ENCODE measurements at regions not wholly inside any gene's neighbourhood (a gene's known extent, or its start where the extent isn't known, plus 50 kb on each side); places are given as distances from the start of the nearest gene placed in this dataset.
"Not testable (repeated sequence)": the region's sequence is repeated elsewhere in the genome, so short reads cannot be mapped to it uniquely, and the experiment has no call there.

GRCh38 chr5:163339148-163339547 lies 98.2 kb upstream of the CCNG1 start:
- no peak overlapping the region for H3K4me3 ChIP-seq (ENCODE audit: insufficient read depth, low read length, poor library complexity, severe bottlenecking)
- no peaks in the 10 kb centered on the region for H4K20me1 ChIP-seq (ENCODE audit: low read depth, low read length)
- no peaks in the 10 kb centered on the region for H3K9me2 ChIP-seq (replicated peaks; ENCODE audit: insufficient read depth, low read length)
- no peak for TF ChIP-seq EZH2phosphoT487 (conservative IDR thresholded peaks at IDR 0.05; ENCODE audit: low read length)
- TF ChIP-seq CTCF (IDR thresholded peaks at IDR 0.05; ENCODE audit: insufficient read depth, low read length, poor library complexity, severe bottlenecking), result no peak
- no peak overlapping the region for H2AFZ ChIP-seq (ENCODE audit: low read depth, low read length, severe bottlenecking)
- no peak overlapping the region for H3K9ac ChIP-seq (ENCODE audit: low read length)
- no peaks in the 10 kb centered on the region for H3K36me3 ChIP-seq (ENCODE audit: low read length)
- H3K79me2 ChIP-seq (ENCODE audit: insufficient read depth, low read length), result no peaks in the 10 kb centered on the region
- no peak overlapping the region for H3K27ac ChIP-seq (ENCODE audit: low read depth, low read length)
- H3K27me3 ChIP-seq (ENCODE audit: low read length), result no peaks in the 10 kb centered on the region
- no peak overlapping the region for H3K4me2 ChIP-seq (ENCODE audit: low read depth, low read length, poor library complexity, severe bottlenecking)
- no peaks in the 10 kb centered on the region for H3F3A ChIP-seq (ENCODE audit: insufficient read depth)
- no peaks in the 10 kb centered on the region for H3K9me3 ChIP-seq (ENCODE audit: insufficient read depth, low read length)

DNA sequence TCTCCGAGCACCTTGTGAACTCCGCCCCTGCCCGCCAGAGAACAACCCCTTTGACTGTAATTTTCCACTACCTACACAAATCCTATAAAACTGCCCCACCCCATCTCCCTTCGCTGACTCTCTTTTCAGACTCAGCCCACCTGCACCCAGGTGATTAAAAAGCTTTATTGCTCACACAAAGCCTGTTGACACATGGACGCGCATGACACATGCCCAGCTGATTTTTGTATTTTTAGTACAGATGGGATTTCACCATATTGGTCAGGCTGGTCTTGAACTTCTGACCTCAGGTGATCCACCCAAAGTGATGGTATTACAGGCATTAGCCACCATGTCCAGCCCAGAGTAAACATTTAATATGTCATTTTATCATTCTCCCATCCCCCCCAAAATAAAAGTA lies 97.0 kb upstream of the CCNG1 start:
- not testable (repeated sequence) for H3K27me3 ChIP-seq (ENCODE audit: low read length); H3K9me3 ChIP-seq (ENCODE audit: insufficient read depth, low read length); H3K4me3 ChIP-seq (ENCODE audit: insufficient read depth, low read length, poor library complexity, severe bottlenecking); H2AFZ ChIP-seq (ENCODE audit: low read depth, low read length, severe bottlenecking); H3K9me2 ChIP-seq (replicated peaks; ENCODE audit: insufficient read depth, low read length); H3K36me3 ChIP-seq (ENCODE audit: low read length); H3K27ac ChIP-seq (ENCODE audit: low read depth, low read length); H4K20me1 ChIP-seq (ENCODE audit: low read depth, low read length); H3F3A ChIP-seq (ENCODE audit: insufficient read depth); H3K79me2 ChIP-seq (ENCODE audit: insufficient read depth, low read length); H3K9ac ChIP-seq (ENCODE audit: low read length); H3K4me2 ChIP-seq (ENCODE audit: low read depth, low read length, poor library complexity, severe bottlenecking)

GRCh38 chr5:163342306-163342705 lies 95.1 kb upstream of the CCNG1 start:
- Histone ChIP-seq H3K9ac (ENCODE audit: low read length) (no peak overlapping the region), H2AFZ (ENCODE audit: low read depth, low read length, severe bottlenecking) (no peak overlapping the region), H3K79me2 (ENCODE audit: insufficient read depth, low read length) (no peaks in the 10 kb centered on the region), H3K9me3 (ENCODE audit: insufficient read depth, low read length) (no peaks in the 10 kb centered on the region), H3F3A (ENCODE audit: insufficient read depth) (no peaks in the 10 kb centered on the region), H3K4me2 (ENCODE audit: low read depth, low read length, poor library complexity, severe bottlenecking) (no peak overlapping the region), H3K27me3 (ENCODE audit: low read length) (no peaks in the 10 kb centered on the region), H3K4me3 (ENCODE audit: insufficient read depth, low read length, poor library complexity, severe bottlenecking) (no peak overlapping the region), H3K36me3 (ENCODE audit: low read length) (no peaks in the 10 kb centered on the region), H3K27ac (ENCODE audit: low read depth, low read length) (no peak overlapping the region), H4K20me1 (ENCODE audit: low read depth, low read length) (no peaks in the 10 kb centered on the region), H3K9me2 (replicated peaks; ENCODE audit: insufficient read depth, low read length) (no peaks in the 10 kb centered on the region)
- TF ChIP-seq CTCF (IDR thresholded peaks at IDR 0.05; ENCODE audit: insufficient read depth, low read length, poor library complexity, severe bottlenecking) (no peak), EZH2phosphoT487 (conservative IDR thresholded peaks at IDR 0.05; ENCODE audit: low read length) (no peak)

DNA sequence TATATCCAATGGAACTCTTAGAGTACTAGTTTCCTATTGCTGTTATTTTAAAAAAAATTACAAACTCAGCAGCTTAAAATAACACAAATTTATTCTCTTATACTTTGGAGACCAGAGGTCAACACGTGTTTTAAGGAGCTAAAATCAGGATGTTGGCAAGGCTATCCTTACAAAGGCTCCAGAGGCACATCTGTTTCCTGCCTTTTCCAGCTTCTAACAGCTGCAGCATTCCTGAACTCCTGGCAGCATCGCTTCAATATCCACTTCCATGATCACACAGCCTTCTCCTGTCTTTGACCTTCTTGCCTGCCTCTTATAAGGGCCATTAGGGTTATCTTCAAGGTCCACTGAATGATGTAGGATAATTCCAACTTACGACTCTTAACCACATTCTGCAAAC lies 92.2 kb upstream of the CCNG1 start:
- no peaks in the 10 kb centered on the region for H4K20me1 ChIP-seq (ENCODE audit: low read depth, low read length)
- no peaks in the 10 kb centered on the region for H3K9me2 ChIP-seq (replicated peaks; ENCODE audit: insufficient read depth, low read length)
- H3K79me2 ChIP-seq (ENCODE audit: insufficient read depth, low read length), result no peaks in the 10 kb centered on the region
- H2AFZ ChIP-seq (ENCODE audit: low read depth, low read length, severe bottlenecking), result no peak overlapping the region
- TF ChIP-seq EZH2phosphoT487 (conservative IDR thresholded peaks at IDR 0.05; ENCODE audit: low read length), result no peak
- TF ChIP-seq CTCF (IDR thresholded peaks at IDR 0.05; ENCODE audit: insufficient read depth, low read length, poor library complexity, severe bottlenecking), result no peak
- no peaks in the 10 kb centered on the region for H3K36me3 ChIP-seq (ENCODE audit: low read length)
- no peaks in the 10 kb centered on the region for H3K9me3 ChIP-seq (ENCODE audit: insufficient read depth, low read length)
- H3K4me3 ChIP-seq (ENCODE audit: insufficient read depth, low read length, poor library complexity, severe bottlenecking), result no peak overlapping the region
- H3K4me2 ChIP-seq (ENCODE audit: low read depth, low read length, poor library complexity, severe bottlenecking), result no peak overlapping the region
- no peak overlapping the region for H3K27ac ChIP-seq (ENCODE audit: low read depth, low read length)
- H3F3A ChIP-seq (ENCODE audit: insufficient read depth), result no peaks in the 10 kb centered on the region
- H3K9ac ChIP-seq (ENCODE audit: low read length), result no peak overlapping the region
- no peaks in the 10 kb centered on the region for H3K27me3 ChIP-seq (ENCODE audit: low read length)

Data from SU-DHL-6 (cell line).